HCT116 (cell line): ENCODE measurements at regions not wholly inside any gene's neighbourhood (a gene's known extent, or its start where the extent isn't known, plus 50 kb on each side); places are given as distances from the start of the nearest gene placed in this dataset.

ENCODE experiments used
- ATAC-seq: fragments of 200-7000 bp; cut with Tn5 transposase; 2 replicates; pipeline ENCODE4 v1.9.1; 2020; ENCODE audit warnings: mild to moderate bottlenecking, moderate library complexity
- BruUV-seq: library from RNA; stranded (reverse); fragments of 400-500 nt; replicated peaks from 2 replicates; lab custom pipeline; 2021; lab: Mats Ljungman, UMichigan
- CTCF ChIA-PET: fragments of 300-600 bp; sonication (Branson Sonifier 250); formaldehyde crosslinking; loops from one replicate; lab custom pipeline; 2021; ENCODE audit warnings: antibody characterized with exemption; lab: Charles Lee
- POLR2A ChIA-PET: fragments of 300-600, 350-600 bp; sonication (Branson Sonifier 250); formaldehyde crosslinking; loops from one replicate; lab custom pipeline; 2021; ENCODE audit warnings: antibody characterized with exemption; lab: Charles Lee
- RAD21 ChIA-PET, 2 experiments: fragments of 300-600 bp; sonication (Branson Sonifier 250); formaldehyde crosslinking; loops; one replicate each; lab custom pipeline; 2023; ENCODE audit warnings: low total read pairs in 2 of 2; ENCODE audit not compliant: uncharacterized antibody in 2 of 2, unreplicated experiment in 2 of 2, low non-redundant PET in 1 of 2; lab: Charles Lee
- DNase-seq: peaks from one replicate; pipeline ENCODE4 v3.0.0-alpha.2; 2010; ENCODE audit warnings: low read depth, low spot score
- H2AFZ ChIP-seq: fragments of 200-600 bp; shearing (Covaris generic), sonication (generic); 2 replicates; pipeline ENCODE4 v1.6.1; 2017; ENCODE audit warnings: low read depth, mixed run types, mixed read lengths, antibody characterized with exemption, low read length; ENCODE audit not compliant: poor library complexity, severe bottlenecking
- H3K27ac ChIP-seq: 2 replicates; pipeline ENCODE4 v1.5.1; 2012; ENCODE audit warnings: low read depth, low read length
- H3K27me3 ChIP-seq: fragments of 200-600 bp; sonication (generic); 2 replicates; pipeline ENCODE4 v1.6.1; 2016; ENCODE audit warnings: mixed run types, low read length, mixed read lengths; ENCODE audit not compliant: insufficient read depth
- H3K36me3 ChIP-seq, 2 experiments: fragments of 200-500 bp in 1 of 2; fragments of 200-600 bp in 1 of 2; sonication (Bioruptor generic) in 1 of 2; sonication (generic) in 1 of 2; 2 replicates each; pipeline versions ENCODE4 v1.5.1 to v1.6.1; 2014 to 2016; ENCODE audit warnings: low read length in 2 of 2, inconsistent platforms in 1 of 2, mixed read lengths in 1 of 2, mixed run types in 1 of 2; ENCODE audit not compliant: insufficient read depth in 2 of 2, control insufficient read depth in 1 of 2
- H3K4me1 ChIP-seq, 2 experiments: fragments of 200-600 bp in 1 of 2; sonication (generic) in 1 of 2; 2 replicates each; pipeline versions ENCODE4 v1.5.1 to v1.6.1; 2012 to 2017; ENCODE audit warnings: low read length in 2 of 2, inconsistent platforms in 1 of 2, mild to moderate bottlenecking in 1 of 2, mixed read lengths in 1 of 2, mixed run types in 1 of 2, moderate library complexity in 1 of 2; ENCODE audit not compliant: insufficient read depth in 2 of 2, control insufficient read depth in 1 of 2
- H3K4me2 ChIP-seq: fragments of 200-600 bp; sonication (generic); 2 replicates; pipeline ENCODE4 v1.6.1; 2017; ENCODE audit warnings: mixed run types, low read length, mixed read lengths
- H3K4me3 ChIP-seq, 2 experiments: fragments of 200-600 bp in 1 of 2; sonication (generic) in 1 of 2; replicated peaks in 1 of 2; 2 replicates each; pipeline ENCODE4 v1.5.1; 2011 to 2016; ENCODE audit warnings: low read length in 2 of 2, control low read depth in 1 of 2, low read depth in 1 of 2, mild to moderate bottlenecking in 1 of 2, mixed read lengths in 1 of 2, mixed run types in 1 of 2
- H3K79me2 ChIP-seq: fragments of 200-600 bp; sonication (generic); 2 replicates; pipeline ENCODE4 v1.6.1; 2017; ENCODE audit warnings: mild to moderate bottlenecking, mixed run types, low read length, moderate library complexity, mixed read lengths; ENCODE audit not compliant: insufficient read depth
- H3K9ac ChIP-seq: fragments of 200-600 bp; sonication (generic); 2 replicates; pipeline ENCODE4 v1.6.1; 2016; ENCODE audit warnings: low read length, mixed read lengths
- H3K9me2 ChIP-seq: fragments of 200-600 bp; sonication (generic), shearing (Covaris generic); 2 replicates; pipeline ENCODE4 v1.6.1; 2017; ENCODE audit warnings: mixed run types, mild to moderate bottlenecking, moderate library complexity; ENCODE audit not compliant: insufficient read depth
- H3K9me3 ChIP-seq, 2 experiments: fragments of 200-500 bp in 1 of 2; fragments of 200-600 bp in 1 of 2; sonication (Bioruptor generic) in 1 of 2; sonication (generic) in 1 of 2; 2 replicates each; pipeline ENCODE4 v1.6.1; 2014 to 2017; ENCODE audit warnings: low read length in 2 of 2, mixed read lengths in 2 of 2, inconsistent platforms in 1 of 2, low read depth in 1 of 2, mild to moderate bottlenecking in 1 of 2, mixed run types in 1 of 2, moderate library complexity in 1 of 2; ENCODE audit not compliant: control insufficient read depth in 1 of 2, insufficient read depth in 1 of 2
- H4K20me1 ChIP-seq: fragments of 200-600 bp; sonication (generic), shearing (Covaris generic); 2 replicates; pipeline ENCODE4 v1.6.1; 2017; ENCODE audit warnings: mixed run types, mild to moderate bottlenecking, moderate library complexity; ENCODE audit not compliant: insufficient read depth
- ATF3 ChIP-seq: IDR thresholded peaks from 2 replicates; pipeline ENCODE4 v1.6.1; 2012
- CTCF ChIP-seq, 3 experiments: fragments of 200-600 bp in 1 of 3; sonication (generic) in 1 of 3; IDR thresholded peaks in 2 of 3; conservative IDR thresholded peaks in 1 of 3; 2 replicates each; pipeline ENCODE4 v1.5.1; 2012 to 2017; ENCODE audit warnings: low read depth in 2 of 3, low read length in 2 of 3, antibody characterized with exemption in 1 of 3, borderline replicate concordance in 1 of 3, control low read depth in 1 of 3, mild to moderate bottlenecking in 1 of 3, mixed read lengths in 1 of 3, mixed run types in 1 of 3, moderate library complexity in 1 of 3; ENCODE audit not compliant: insufficient read depth in 1 of 3
- ELF1 ChIP-seq: IDR thresholded peaks from 2 replicates; pipeline ENCODE4 v1.6.1; 2012; ENCODE audit warnings: low read depth, borderline replicate concordance
- EZH2 ChIP-seq: fragments of 200-600 bp; sonication (generic); IDR thresholded peaks from 2 replicates; pipeline ENCODE4 v1.6.1; 2017; ENCODE audit warnings: antibody characterized with exemption, mixed run types
- FOSL1 ChIP-seq: IDR thresholded peaks from 2 replicates; pipeline ENCODE4 v1.6.1; 2012; ENCODE audit warnings: low read depth
- JUND ChIP-seq: IDR thresholded peaks from 2 replicates; pipeline ENCODE4 v1.6.1; 2012
- POLR2A ChIP-seq: IDR thresholded peaks from 2 replicates; pipeline ENCODE4 v1.7.0; 2011; ENCODE audit warnings: borderline replicate concordance; ENCODE audit not compliant: insufficient read depth, insufficient read length; ENCODE audit errors: extremely low read depth
- RAD21 ChIP-seq: IDR thresholded peaks from 2 replicates; pipeline ENCODE4 v1.6.1; 2012; ENCODE audit warnings: low read depth, mild to moderate bottlenecking
- REST ChIP-seq: IDR thresholded peaks from 2 replicates; pipeline ENCODE4 v1.6.1; 2012; ENCODE audit warnings: low read depth
- SRF ChIP-seq: IDR thresholded peaks from 2 replicates; pipeline ENCODE4 v1.6.1; 2012; ENCODE audit warnings: low read depth
- ZBTB33 ChIP-seq: IDR thresholded peaks from 2 replicates; pipeline ENCODE4 v1.6.1; 2011; ENCODE audit warnings: mild to moderate bottlenecking, low read length, moderate library complexity; ENCODE audit not compliant: insufficient replicate concordance; ENCODE audit errors: extremely low read depth
- ZNF274 ChIP-seq: fragments of 200-500 bp; sonication (Bioruptor generic); IDR thresholded peaks from 2 replicates; pipeline ENCODE4 v1.6.1; 2014; ENCODE audit warnings: mild to moderate bottlenecking, low read depth, low read length, inconsistent platforms
- intact Hi-C: fragments of 100-400 bp; cut with micrococcal nuclease; formaldehyde crosslinking; loops from 2 replicates; pipeline ENCODE4 v1.10.0; 2022

GRCh38 chr3:117616227-117616626 is 906.6 kb downstream of the TUSC7 start:
- BruUV-seq, result no TSS peak
- Histone ChIP-seq H3K9me2 (no peaks in the 10 kb centered on the region), H3K27ac (no peak overlapping the region), H3K36me3 (no peaks in the 10 kb centered on the region), H3K79me2 (no peaks in the 10 kb centered on the region), H2AFZ (no peak overlapping the region), H4K20me1 (no peaks in the 10 kb centered on the region), H3K27me3 (no peaks in the 10 kb centered on the region), H3K4me1 (no peaks in the 10 kb centered on the region), H3K9ac (no peak overlapping the region), H3K9me3 (no peaks in the 10 kb centered on the region), H3K4me2 (no peak overlapping the region), H3K4me3 (no peak overlapping the region)
- ChIA-PET RAD21 (no interaction called here), POLR2A (no interaction called here), CTCF (no interaction called here)
- intact Hi-C loops, result no loop called here
- DNase-seq (no peak), ATAC-seq (no peak)
- no peak for TF ChIP-seq EZH2
- no peak for TF ChIP-seq ELF1
- no peak for TF ChIP-seq REST
- TF ChIP-seq ZBTB33, result no peak
- TF ChIP-seq POLR2A, result no peak
- TF ChIP-seq RAD21, result no peak
- no peak for TF ChIP-seq SRF
- TF ChIP-seq CTCF (IDR thresholded peaks at IDR 0.05 in 2 of 3, conservative IDR thresholded peaks at IDR 0.05 in 1 of 3; ENCODE audit: borderline replicate concordance in 1 of 3, insufficient read depth in 1 of 3, low read depth in 2 of 3, low read length in 2 of 3), result no peak
- TF ChIP-seq ATF3, result no peak
- no peak for TF ChIP-seq JUND
- no peak for TF ChIP-seq ZNF274
- TF ChIP-seq FOSL1, result no peak
